SK-N-SH (cell line): ENCODE measurements at regions not wholly inside any gene's neighbourhood (a gene's known extent, or its start where the extent isn't known, plus 50 kb on each side); places are given as distances from the start of the nearest gene placed in this dataset.

Source experiments
- CTCF ChIA-PET: fragments of 300-600, 350-600 bp; formaldehyde crosslinking; extraction: SDS; loops from one replicate; lab custom pipeline; 2021; lab: Yijun Ruan, JAX
- POLR2A ChIA-PET: fragments of 350-600 bp; sonication (Branson Sonifier 250); formaldehyde crosslinking; extraction: SDS; loops from one replicate; lab custom pipeline; 2020; ENCODE audit warnings: antibody characterized with exemption, inconsistent platforms; lab: Yijun Ruan, JAX
- DNase-seq: peaks from one replicate; pipeline ENCODE4 v3.0.0; 2012
- H2AFZ ChIP-seq: fragments of 200-600 bp; sonication (generic); 2 replicates; pipeline ENCODE4 v1.8.1; 2016; ENCODE audit warnings: antibody characterized with exemption, mild to moderate bottlenecking, low read depth
- H3F3A ChIP-seq: fragments of 200-600 bp; sonication (generic); replicated peaks from 2 replicates; pipeline ENCODE3; 2016; ENCODE audit warnings: antibody characterized with exemption, mild to moderate bottlenecking; ENCODE audit not compliant: insufficient read depth
- H3K27ac ChIP-seq, 2 experiments: fragments of 200-500 bp in 1 of 2; fragments of 200-600 bp in 1 of 2; sonication (Bioruptor generic) in 1 of 2; sonication (generic), shearing (Covaris generic) in 1 of 2; 2 replicates each; pipeline versions ENCODE4 v1.5.1 to v1.6.1; 2014 to 2016; ENCODE audit warnings: low read depth in 2 of 2, inconsistent platforms in 1 of 2, low read length in 1 of 2, mild to moderate bottlenecking in 1 of 2, mixed read lengths in 1 of 2
- H3K27me3 ChIP-seq: fragments of 200-600 bp; sonication (generic), shearing (Covaris generic); 2 replicates; pipeline ENCODE4 v1.6.1; 2016; ENCODE audit warnings: mixed run types; ENCODE audit not compliant: insufficient read depth
- H3K36me3 ChIP-seq, 2 experiments: fragments of 200-500 bp in 1 of 2; fragments of 200-600 bp in 1 of 2; sonication (Bioruptor generic) in 1 of 2; sonication (generic) in 1 of 2; replicated peaks in 1 of 2; 2 replicates each; pipeline versions ENCODE3 to v1.5.1; 2014 to 2016; ENCODE audit warnings: low read length in 1 of 2, mild to moderate bottlenecking in 1 of 2; ENCODE audit not compliant: insufficient read depth in 2 of 2, control insufficient read depth in 1 of 2
- H3K4me1 ChIP-seq, 2 experiments: fragments of 200-500 bp in 1 of 2; fragments of 200-600 bp in 1 of 2; sonication (Bioruptor generic) in 1 of 2; sonication (generic), shearing (Covaris generic) in 1 of 2; 2 replicates each; pipeline versions ENCODE4 v1.5.1 to v1.6.1; 2014 to 2016; ENCODE audit warnings: low read depth in 1 of 2, low read length in 1 of 2, mixed run types in 1 of 2; ENCODE audit not compliant: insufficient read depth in 2 of 2, control insufficient read depth in 1 of 2
- H3K4me2 ChIP-seq: fragments of 200-600 bp; sonication (generic), shearing (Covaris generic); 2 replicates; pipeline ENCODE4 v1.6.1; 2017; ENCODE audit warnings: mixed run types
- H3K4me3 ChIP-seq, 2 experiments: fragments of 200-500 bp in 1 of 2; fragments of 200-600 bp in 1 of 2; sonication (Bioruptor generic) in 1 of 2; sonication (generic), shearing (Covaris generic) in 1 of 2; 2 replicates each; pipeline versions ENCODE4 v1.5.1 to v1.8.1; 2014 to 2016; ENCODE audit warnings: low read depth in 2 of 2, inconsistent platforms in 1 of 2, low read length in 1 of 2, mild to moderate bottlenecking in 1 of 2, mixed read lengths in 1 of 2, moderate library complexity in 1 of 2
- H3K79me2 ChIP-seq: fragments of 200-600 bp; sonication (generic); 2 replicates; pipeline ENCODE4 v1.8.1; 2017; ENCODE audit warnings: mild to moderate bottlenecking; ENCODE audit not compliant: insufficient read depth
- H3K9ac ChIP-seq: fragments of 200-600 bp; sonication (generic); 2 replicates; pipeline ENCODE4 v1.6.1; 2017; ENCODE audit warnings: mixed run types
- H3K9me2 ChIP-seq: fragments of 200-600 bp; sonication (generic); 2 replicates; pipeline ENCODE4 v1.6.1; 2017; ENCODE audit warnings: mixed run types
- H3K9me3 ChIP-seq: fragments of 200-600 bp; sonication (generic); 2 replicates; pipeline ENCODE4 v1.6.1; 2017; ENCODE audit warnings: mixed run types, mild to moderate bottlenecking, moderate library complexity
- H4K20me1 ChIP-seq: fragments of 200-600 bp; sonication (generic); 2 replicates; pipeline ENCODE4 v1.6.1; 2017; ENCODE audit warnings: mild to moderate bottlenecking, mixed run types; ENCODE audit not compliant: insufficient read depth
- CHD2 ChIP-seq: fragments of 150-350 bp; IDR thresholded peaks from 2 replicates; pipeline ENCODE4 v1.6.1; 2018; ENCODE audit warnings: low read length; ENCODE audit not compliant: partially characterized antibody
- CTCF ChIP-seq: fragments of 200-600 bp; sonication (generic); IDR thresholded peaks from 2 replicates; pipeline ENCODE4 v1.6.1; 2017; ENCODE audit warnings: antibody characterized with exemption, mild to moderate bottlenecking, moderate library complexity
- EP300 ChIP-seq, 2 experiments: IDR thresholded peaks; 2 replicates each; pipeline versions ENCODE4 v1.4.0 to v1.6.1; 2012; ENCODE audit warnings: borderline replicate concordance in 1 of 2, low read depth in 1 of 2, low read length in 1 of 2
- FOSL2 ChIP-seq: IDR thresholded peaks from 2 replicates; pipeline ENCODE4 v1.4.0; 2012; ENCODE audit warnings: low read depth, mild to moderate bottlenecking, moderate library complexity, borderline replicate concordance
- FOXJ3 ChIP-seq: sonication (generic); formaldehyde crosslinking; IDR thresholded peaks from 2 replicates; pipeline ENCODE4 v1.5.1; 2020; ENCODE audit warnings: mild to moderate bottlenecking, missing genetic modification reagents
- FOXM1 ChIP-seq: IDR thresholded peaks from 2 replicates; pipeline ENCODE4 v1.4.0; 2012; ENCODE audit warnings: low read depth, mild to moderate bottlenecking
- GABPA ChIP-seq: IDR thresholded peaks from 2 replicates; pipeline ENCODE4 v1.4.0; 2012; ENCODE audit warnings: low read depth, mild to moderate bottlenecking
- GATA2 ChIP-seq: sonication (generic); formaldehyde crosslinking; IDR thresholded peaks from 2 replicates; pipeline ENCODE4 v1.5.0; 2020; ENCODE audit warnings: mild to moderate bottlenecking, missing genetic modification reagents
- MEF2A ChIP-seq: IDR thresholded peaks from 2 replicates; pipeline ENCODE4 v1.4.0; 2012; ENCODE audit warnings: low read depth, borderline replicate concordance
- NRF1 ChIP-seq: IDR thresholded peaks from 2 replicates; pipeline ENCODE4 v1.6.1; 2012; ENCODE audit warnings: low read depth, mild to moderate bottlenecking, low read length
- RAD21 ChIP-seq: IDR thresholded peaks from 2 replicates; pipeline ENCODE4 v1.6.1; 2012; ENCODE audit warnings: mild to moderate bottlenecking, low read length
- SIN3A ChIP-seq: IDR thresholded peaks from 2 replicates; pipeline ENCODE4 v1.6.1; 2012; ENCODE audit warnings: low read depth, mild to moderate bottlenecking, low read length, moderate library complexity, borderline replicate concordance
- SMC3 ChIP-seq: IDR thresholded peaks from 2 replicates; pipeline ENCODE4 v1.6.1; 2012; ENCODE audit warnings: low read depth, low read length, improper control_type of control experiment
- TEAD4 ChIP-seq: IDR thresholded peaks from 2 replicates; pipeline ENCODE4 v1.4.0; 2012; ENCODE audit warnings: mild to moderate bottlenecking, borderline replicate concordance; ENCODE audit not compliant: insufficient read depth
- YY1 ChIP-seq: IDR thresholded peaks from 2 replicates; pipeline ENCODE4 v1.4.0; 2012; ENCODE audit warnings: low read depth, mild to moderate bottlenecking
- ZBTB33 ChIP-seq: IDR thresholded peaks from 2 replicates; pipeline ENCODE4 v1.4.0; 2012; ENCODE audit warnings: low read depth, borderline replicate concordance
- WGBS: methylation state at CpG from one replicate; pipeline ENCODE4 v1.1.6; 2017; ENCODE audit warnings: low lambda C conversion rate; 5-methylcytosine and 5-hydroxymethylcytosine counted together

- no peaks in the 10 kb centered on the region for H3K9me3 ChIP-seq
- WGBS = 31% methylated on average over 8 of the region's 8 CpGs
- H3K9ac ChIP-seq = no peak overlapping the region
- CTCF ChIA-PET = interaction anchor here (1.0 to 6.1 kb wide), 4 partner anchors 9 to 20 kb away, joined by 3 to 38 read pairs (median 4); no protein-coding TSS in a partner anchor
- no peaks in the 10 kb centered on the region for H3F3A ChIP-seq
- DNase-seq = no peak
- no peaks in the 10 kb centered on the region for H3K36me3 ChIP-seq
- no peaks in the 10 kb centered on the region for H3K79me2 ChIP-seq
- no peak overlapping the region for H2AFZ ChIP-seq
- no peak overlapping the region for H3K27ac ChIP-seq
- H3K4me1 ChIP-seq = no peaks in the 10 kb centered on the region
- H3K9me2 ChIP-seq = no peaks in the 10 kb centered on the region
- POLR2A ChIA-PET = no interaction called here
- H3K4me2 ChIP-seq = no peak overlapping the region
- H3K27me3 ChIP-seq = no peaks in the 10 kb centered on the region
- no peaks in the 10 kb centered on the region for H4K20me1 ChIP-seq
- TF ChIP-seq CHD2 = no peak
- TF ChIP-seq SMC3 = no peak
- TF ChIP-seq MEF2A = no peak
- TF ChIP-seq SIN3A = no peak
- no peak for TF ChIP-seq FOXM1
- no peak for TF ChIP-seq EP300 (IDR thresholded peaks at IDR 0.05; ENCODE audit: borderline replicate concordance in 1 of 2, low read depth in 1 of 2, low read length in 1 of 2)
- TF ChIP-seq YY1 = no peak
- no peak for TF ChIP-seq FOXJ3
- no peak for TF ChIP-seq ZBTB33
- TF ChIP-seq GATA2 (CRISPR knock-in tag) = no peak
- no peak for TF ChIP-seq GABPA
- no peak for TF ChIP-seq CTCF
- no peak for TF ChIP-seq TEAD4
- TF ChIP-seq NRF1 = no peak
- TF ChIP-seq RAD21 = no peak
- no peak for TF ChIP-seq FOSL2
- H3K4me3 ChIP-seq = no peak overlapping the region
Observed at GRCh38 chr17:51391982-51392654, 131.8 kb downstream of the UTP18 start.
